GM12875 (cell line): ENCODE measurements at regions not wholly inside any gene's neighbourhood (a gene's known extent, or its start where the extent isn't known, plus 50 kb on each side); places are given as distances from the start of the nearest gene placed in this dataset.
A peak's percentile ranks its signal among the peaks of the same experiment; 100 is the strongest.

Experiments
- H3K4me3 ChIP-seq: one replicate; pipeline ENCODE4 v1.5.1; 2011; ENCODE audit warnings: low read depth, low read length, control low read depth
- TF ChIP-seq, protein P1 (sequence below): IDR thresholded peaks from 2 replicates; pipeline ENCODE4 v1.5.1; 2011; ENCODE audit warnings: low read depth, mild to moderate bottlenecking, control low read depth, inconsistent platforms, low read length, moderate library complexity, borderline replicate concordance; ENCODE audit not compliant: insufficient read depth

DNA sequence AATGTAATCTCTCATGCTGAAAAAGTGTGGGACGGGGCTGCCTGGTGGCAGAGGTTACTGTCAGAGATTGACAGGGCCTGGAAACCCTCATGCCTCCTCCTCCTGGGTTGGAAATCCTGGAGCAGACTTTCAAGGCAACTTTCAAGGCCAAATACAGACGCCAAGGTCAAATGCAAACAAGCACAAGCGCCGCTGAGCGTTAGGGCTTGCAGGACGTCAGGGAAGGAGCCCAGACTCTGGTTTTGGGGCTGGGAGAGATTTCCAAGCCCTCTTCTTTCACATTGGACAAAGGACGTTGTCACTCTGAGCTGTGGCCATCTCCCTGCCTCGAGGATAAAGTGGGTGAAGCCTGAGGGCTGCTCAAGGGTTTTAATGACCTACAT, 120.1 kb downstream of the TWIST2 start:
- TF ChIP-seq, protein P1, sequence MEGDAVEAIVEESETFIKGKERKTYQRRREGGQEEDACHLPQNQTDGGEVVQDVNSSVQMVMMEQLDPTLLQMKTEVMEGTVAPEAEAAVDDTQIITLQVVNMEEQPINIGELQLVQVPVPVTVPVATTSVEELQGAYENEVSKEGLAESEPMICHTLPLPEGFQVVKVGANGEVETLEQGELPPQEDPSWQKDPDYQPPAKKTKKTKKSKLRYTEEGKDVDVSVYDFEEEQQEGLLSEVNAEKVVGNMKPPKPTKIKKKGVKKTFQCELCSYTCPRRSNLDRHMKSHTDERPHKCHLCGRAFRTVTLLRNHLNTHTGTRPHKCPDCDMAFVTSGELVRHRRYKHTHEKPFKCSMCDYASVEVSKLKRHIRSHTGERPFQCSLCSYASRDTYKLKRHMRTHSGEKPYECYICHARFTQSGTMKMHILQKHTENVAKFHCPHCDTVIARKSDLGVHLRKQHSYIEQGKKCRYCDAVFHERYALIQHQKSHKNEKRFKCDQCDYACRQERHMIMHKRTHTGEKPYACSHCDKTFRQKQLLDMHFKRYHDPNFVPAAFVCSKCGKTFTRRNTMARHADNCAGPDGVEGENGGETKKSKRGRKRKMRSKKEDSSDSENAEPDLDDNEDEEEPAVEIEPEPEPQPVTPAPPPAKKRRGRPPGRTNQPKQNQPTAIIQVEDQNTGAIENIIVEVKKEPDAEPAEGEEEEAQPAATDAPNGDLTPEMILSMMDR: no peak
- H3K4me3 ChIP-seq: no peak overlapping the region

DNA sequence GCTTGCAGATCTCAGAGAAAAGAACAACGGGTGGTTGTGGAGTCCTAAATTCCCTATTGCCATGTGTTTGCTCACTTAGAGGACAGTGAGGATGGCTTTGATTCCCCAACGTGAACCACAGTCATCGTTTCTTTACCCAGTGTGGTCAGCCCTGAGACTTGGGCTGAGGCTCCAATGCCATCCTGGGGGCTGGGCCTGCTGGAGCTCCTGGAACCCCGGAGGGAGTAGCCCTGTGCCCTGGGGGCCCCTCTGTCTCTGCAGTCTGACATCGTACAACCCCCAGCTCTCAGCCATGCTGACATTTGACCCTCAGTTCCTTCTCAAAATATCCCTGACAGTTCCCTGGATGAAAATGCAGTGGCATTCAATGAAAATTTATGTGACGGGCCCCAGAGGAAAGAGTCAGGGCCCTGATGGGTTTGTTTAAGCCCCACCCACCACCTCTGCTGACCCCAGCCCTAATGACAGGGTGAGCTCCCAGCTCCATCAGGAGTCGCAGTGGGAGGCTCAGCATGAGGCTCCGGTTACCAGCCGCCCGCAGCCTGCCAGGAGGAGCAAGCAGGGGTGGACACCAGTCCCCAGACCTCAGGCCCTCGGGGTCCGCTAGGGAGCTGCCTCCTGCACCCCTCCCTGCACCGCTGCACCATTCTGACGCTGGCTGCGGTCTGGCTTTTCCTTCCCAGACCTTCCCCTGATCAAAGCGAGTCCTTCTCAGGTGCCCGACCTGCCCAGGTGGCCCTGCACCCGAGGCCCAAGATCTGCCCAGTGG, 120.9 kb downstream of the TWIST2 start:
- TF ChIP-seq, protein P1: no peak
- H3K4me3 ChIP-seq: no peak overlapping the region

DNA sequence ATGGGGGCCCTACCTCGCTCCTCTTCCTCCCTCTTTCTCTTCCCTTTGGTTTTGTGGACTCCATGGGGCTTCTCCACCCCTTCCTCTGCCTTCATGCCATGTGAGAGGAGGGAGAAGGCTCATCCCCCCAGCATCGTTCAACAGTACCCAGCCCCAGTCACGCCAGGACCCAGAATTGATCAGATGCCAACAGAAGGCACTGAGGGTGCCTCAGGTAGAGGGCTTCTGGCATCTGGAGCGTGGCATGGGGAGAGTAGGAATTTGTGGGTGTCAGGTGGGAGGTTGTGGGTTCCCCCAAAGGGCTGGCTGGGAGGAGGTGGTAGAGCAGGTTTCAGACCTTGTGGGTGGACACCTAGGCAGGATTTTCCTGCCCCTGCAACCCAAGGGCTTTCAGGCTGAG, 122.0 kb downstream of the TWIST2 start:
- TF ChIP-seq, protein P1: no peak

DNA sequence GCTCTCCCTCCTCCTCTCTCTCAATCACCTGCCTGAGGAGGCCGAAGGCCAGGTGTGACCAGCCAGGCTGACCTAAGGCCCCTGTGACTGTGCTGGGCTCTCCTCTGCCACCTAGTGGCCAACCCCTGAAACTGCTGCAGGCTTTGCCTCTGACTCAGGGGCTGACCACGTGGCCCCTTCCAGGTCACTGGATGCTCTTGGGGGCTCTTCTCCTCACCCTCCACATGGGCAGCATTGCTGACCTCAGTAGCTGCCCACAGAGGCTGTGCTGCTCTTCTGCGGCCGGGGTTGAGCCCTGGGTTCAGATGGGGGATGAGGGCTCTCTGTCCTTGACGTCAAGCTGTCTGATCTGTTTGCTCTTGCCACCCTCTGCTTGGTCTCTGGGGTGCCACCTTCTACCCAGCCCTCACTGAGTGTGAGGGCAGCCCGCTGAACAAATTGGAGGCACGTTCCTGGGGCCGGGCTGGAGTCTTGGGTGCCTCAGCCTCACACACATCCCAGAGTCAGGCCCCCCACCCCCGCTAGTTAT, 122.7 kb downstream of the TWIST2 start:
- TF ChIP-seq, protein P1: peak; percentile 99
- no peak overlapping the region for H3K4me3 ChIP-seq

More for the DNA sequence above, 122.0 kb downstream of the TWIST2 start:
- no peak overlapping the region for H3K4me3 ChIP-seq

DNA sequence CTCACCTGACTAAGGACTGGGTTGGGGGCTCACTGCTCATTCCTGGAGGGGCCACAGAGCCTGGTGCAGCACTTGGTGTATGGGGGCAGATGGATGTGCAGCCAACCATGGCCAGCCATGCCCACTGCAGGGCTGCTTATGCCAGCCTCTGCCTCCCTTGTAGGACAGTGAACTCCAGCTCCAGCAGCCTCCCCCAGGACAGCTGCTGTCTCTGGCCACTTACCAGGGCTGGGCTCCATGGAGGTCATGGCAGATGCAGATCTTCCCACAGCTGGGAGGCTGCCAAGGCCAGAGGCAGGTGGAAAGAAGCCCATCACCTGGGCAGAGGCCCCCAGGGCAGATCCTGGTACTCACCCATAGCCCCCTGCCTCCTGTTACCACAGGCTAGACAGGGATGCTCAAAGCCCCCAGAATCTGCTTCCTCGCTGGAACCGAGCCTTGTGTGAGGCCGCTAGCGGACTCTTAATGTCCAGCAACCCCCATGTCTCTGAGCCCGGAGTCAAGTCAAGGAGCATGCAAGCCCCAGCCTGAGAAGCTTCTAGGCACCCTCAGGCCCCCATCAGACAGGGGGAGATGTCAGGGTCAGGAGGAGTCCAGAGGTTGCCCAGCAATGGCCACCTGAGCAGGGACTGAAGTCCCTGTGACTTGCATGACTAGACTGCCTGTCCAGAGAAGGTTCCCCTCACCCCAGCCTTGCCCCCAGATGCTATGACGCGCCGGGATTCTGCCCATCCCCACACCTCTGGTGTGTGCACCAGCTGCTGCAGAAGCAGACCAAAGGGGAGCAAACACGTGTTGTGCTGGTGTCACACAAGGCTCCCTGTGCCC, 123.6 kb downstream of the TWIST2 start:
- TF ChIP-seq, protein P1: no peak
- H3K4me3 ChIP-seq: no peak overlapping the region

DNA sequence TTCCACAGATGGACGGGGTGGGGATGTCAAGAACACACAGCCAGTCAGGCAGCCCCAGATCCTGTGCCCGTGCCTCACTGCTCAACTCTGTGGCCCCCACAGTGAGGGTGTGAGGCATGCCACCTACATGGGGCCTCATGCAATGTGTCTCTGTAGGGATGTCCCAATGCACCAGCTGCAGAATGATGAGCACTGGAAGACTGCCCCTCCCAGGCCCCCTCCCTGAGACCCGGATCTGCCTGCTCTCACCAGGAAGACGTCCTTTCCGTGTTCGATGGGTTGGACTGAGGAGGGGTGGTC, 124.2 kb downstream of the TWIST2 start:
- TF ChIP-seq, protein P1: no peak
- no peak overlapping the region for H3K4me3 ChIP-seq
